ENCODE measurements at regions not wholly inside any gene's neighbourhood (a gene's known extent, or its start where the extent isn't known, plus 50 kb on each side); places are given as distances from the start of the nearest gene placed in this dataset.

DNA sequence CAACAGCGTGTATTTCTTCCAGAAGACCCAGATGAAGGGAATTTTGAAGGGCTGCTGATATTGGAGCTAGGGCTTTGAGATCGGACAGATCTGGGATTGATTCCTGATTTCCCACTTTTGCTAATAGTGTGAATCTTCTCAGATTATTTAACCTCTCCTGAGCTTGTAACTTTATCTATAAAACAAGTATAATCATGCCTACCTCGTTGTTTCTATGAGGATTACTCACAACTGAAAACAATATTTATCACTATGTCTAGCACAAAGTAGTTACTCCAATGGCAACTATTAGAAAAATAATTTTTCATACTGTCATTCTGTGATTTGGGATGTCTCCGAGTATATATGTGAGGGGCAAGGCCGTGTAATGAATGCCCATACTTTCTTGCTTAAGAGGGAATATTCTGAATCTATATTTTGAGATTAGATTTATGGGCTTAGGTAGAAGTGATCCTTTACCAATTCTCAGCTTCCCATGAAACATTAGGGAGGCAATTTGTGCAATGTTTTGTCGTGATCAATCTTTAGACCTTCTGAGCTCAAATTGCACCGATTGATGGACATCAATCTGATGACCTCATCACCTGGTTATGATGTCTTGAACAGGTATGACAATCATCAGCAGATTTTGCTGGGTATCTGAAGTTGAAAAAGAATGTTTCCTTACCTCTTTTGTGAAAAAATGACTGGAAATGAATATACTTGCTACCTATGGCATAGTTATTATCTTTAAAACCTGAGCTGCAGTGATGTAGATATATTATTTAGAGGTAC is 339.9 kb downstream of the KCNS3 start:
- no peak overlapping the region for H3K4me3 Mint-ChIP-seq
- ChIA-PET CTCF (no interaction called here), POLR2A (no interaction called here)
- no peak for DNase-seq
- H3K4me1 Mint-ChIP-seq: no peaks in the 10 kb centered on the region
- no peaks in the 10 kb centered on the region for H3K9me3 Mint-ChIP-seq
- H3K27ac Mint-ChIP-seq: no peak overlapping the region
- H3K36me3 Mint-ChIP-seq (ENCODE audit: low read depth): no peaks in the 10 kb centered on the region
- no peaks in the 10 kb centered on the region for H3K27me3 Mint-ChIP-seq

GRCh38 chr2:18214936-18215335 is 336.5 kb downstream of the KCNS3 start:
- no peaks in the 10 kb centered on the region for H3K27me3 Mint-ChIP-seq
- H3K9me3 Mint-ChIP-seq: no peaks in the 10 kb centered on the region
- no peak for DNase-seq
- H3K36me3 Mint-ChIP-seq (ENCODE audit: low read depth): no peaks in the 10 kb centered on the region
- no peak overlapping the region for H3K27ac Mint-ChIP-seq
- H3K4me3 Mint-ChIP-seq: no peak overlapping the region
- ChIA-PET CTCF (no interaction called here), POLR2A (no interaction called here)
- no peaks in the 10 kb centered on the region for H3K4me1 Mint-ChIP-seq

DNA sequence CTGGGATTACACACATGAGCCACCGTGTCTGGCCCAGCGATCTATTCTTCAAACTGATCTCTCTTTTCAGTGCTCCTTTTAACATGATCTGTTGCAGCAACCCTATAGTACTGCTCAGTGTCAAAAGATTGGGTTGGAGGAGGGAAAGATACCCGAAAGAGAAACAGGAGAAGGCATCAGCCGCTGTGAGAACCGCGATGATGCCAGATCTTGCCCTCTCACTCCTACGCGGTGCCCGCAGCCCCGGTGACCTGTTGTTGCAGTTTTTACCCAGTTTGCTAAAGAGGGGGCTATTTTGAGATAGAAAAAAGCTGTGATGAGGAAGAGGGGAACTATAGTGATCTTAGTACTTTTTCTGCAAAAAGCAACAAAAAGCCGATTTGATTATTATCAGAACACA is 335.5 kb downstream of the KCNS3 start:
- Mint-ChIP-seq H3K27me3 (no peaks in the 10 kb centered on the region), H3K36me3 (ENCODE audit: low read depth) (no peaks in the 10 kb centered on the region)
- CTCF ChIA-PET: no interaction called here

GRCh38 chr2:18209934-18210639 is 331.6 kb downstream of the KCNS3 start:
- H3K4me3 Mint-ChIP-seq: no peak overlapping the region
- H3K36me3 Mint-ChIP-seq (ENCODE audit: low read depth): no peaks in the 10 kb centered on the region
- H3K27ac Mint-ChIP-seq: no peak overlapping the region
- DNase-seq: no peak
- POLR2A ChIA-PET: no interaction called here
- CTCF ChIA-PET: no interaction called here
- no peaks in the 10 kb centered on the region for H3K9me3 Mint-ChIP-seq
- H3K4me1 Mint-ChIP-seq: no peaks in the 10 kb centered on the region
- H3K27me3 Mint-ChIP-seq: no peaks in the 10 kb centered on the region

More for the DNA sequence above, 335.5 kb downstream of the KCNS3 start:
- POLR2A ChIA-PET: no interaction called here
- H3K9me3 Mint-ChIP-seq: no peaks in the 10 kb centered on the region
- no peak overlapping the region for H3K27ac Mint-ChIP-seq
- DNase-seq: no peak
- no peak overlapping the region for H3K4me3 Mint-ChIP-seq
- no peaks in the 10 kb centered on the region for H3K4me1 Mint-ChIP-seq

DNA sequence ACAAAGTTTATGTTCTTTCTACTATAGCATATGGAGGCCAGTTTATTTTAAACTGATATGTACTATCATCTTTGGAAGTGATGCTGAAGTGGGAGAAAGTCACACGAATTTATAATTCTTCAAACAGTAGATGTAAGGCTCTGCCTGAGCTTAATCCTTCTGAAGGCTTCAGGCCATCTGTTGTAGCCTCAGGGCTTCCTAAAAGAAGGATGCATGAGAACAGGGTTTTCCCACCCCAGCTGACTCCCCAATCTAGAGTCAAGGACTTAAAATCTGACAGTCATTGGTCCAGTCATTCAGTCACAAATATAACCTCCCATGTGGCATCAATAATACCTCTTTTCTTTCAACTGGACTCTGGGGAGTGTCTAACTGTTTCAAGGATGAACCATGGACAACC is 330.5 kb downstream of the KCNS3 start:
- no peaks in the 10 kb centered on the region for H3K27me3 Mint-ChIP-seq
- H3K4me3 Mint-ChIP-seq: no peak overlapping the region
- H3K9me3 Mint-ChIP-seq: no peaks in the 10 kb centered on the region
- no peak overlapping the region for H3K27ac Mint-ChIP-seq
- no peak for DNase-seq
- ChIA-PET POLR2A (no interaction called here), CTCF (no interaction called here)
- no peaks in the 10 kb centered on the region for H3K4me1 Mint-ChIP-seq
- no peaks in the 10 kb centered on the region for H3K36me3 Mint-ChIP-seq (ENCODE audit: low read depth)

- no peak overlapping the region for H3K4me3 Mint-ChIP-seq
- no peak overlapping the region for H3K27ac Mint-ChIP-seq
- no peaks in the 10 kb centered on the region for H3K36me3 Mint-ChIP-seq (ENCODE audit: low read depth)
- H3K9me3 Mint-ChIP-seq: no peaks in the 10 kb centered on the region
- DNase-seq: no peak
- ChIA-PET CTCF (no interaction called here), POLR2A (no interaction called here)
- no peaks in the 10 kb centered on the region for H3K27me3 Mint-ChIP-seq
- H3K4me1 Mint-ChIP-seq: no peaks in the 10 kb centered on the region
Measured at GRCh38 chr2:18200771-18201170, 322.3 kb downstream of the KCNS3 start.

DNA sequence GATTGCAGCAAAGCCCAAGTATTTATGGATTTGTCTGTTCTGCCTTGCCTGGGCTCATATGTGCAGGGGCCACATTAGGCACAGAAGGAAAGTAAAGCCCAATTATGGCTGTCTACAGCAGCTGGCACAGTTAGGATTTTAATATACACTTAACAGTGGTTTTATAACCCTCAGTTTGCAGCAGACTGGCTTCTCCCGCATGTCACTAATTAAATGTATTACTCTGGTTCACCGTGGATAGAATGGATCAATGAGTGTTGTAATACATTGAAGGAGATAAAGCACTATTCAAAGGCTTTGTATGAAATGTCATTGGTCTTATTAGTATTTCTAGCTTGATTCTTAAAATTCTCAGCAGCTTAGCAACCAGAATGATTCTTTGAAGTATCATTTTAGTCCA is 320.2 kb downstream of the KCNS3 start:
- Mint-ChIP-seq H3K4me3 (no peak overlapping the region), H3K36me3 (ENCODE audit: low read depth) (no peaks in the 10 kb centered on the region), H3K9me3 (no peaks in the 10 kb centered on the region), H3K27me3 (no peaks in the 10 kb centered on the region), H3K4me1 (no peaks in the 10 kb centered on the region), H3K27ac (no peak overlapping the region)
- no peak for DNase-seq
- CTCF ChIA-PET: no interaction called here
- POLR2A ChIA-PET: no interaction called here

GRCh38 chr2:18194161-18194560 is 315.7 kb downstream of the KCNS3 start:
- POLR2A ChIA-PET: no interaction called here
- Mint-ChIP-seq H3K27me3 (no peaks in the 10 kb centered on the region), H3K36me3 (ENCODE audit: low read depth) (no peaks in the 10 kb centered on the region), H3K4me3 (no peak overlapping the region), H3K4me1 (no peaks in the 10 kb centered on the region), H3K9me3 (no peaks in the 10 kb centered on the region), H3K27ac (no peak overlapping the region)
- CTCF ChIA-PET: no interaction called here
- DNase-seq: no peak

GRCh38 chr2:18186816-18187613 is 308.5 kb downstream of the KCNS3 start:
- no peak for DNase-seq
- POLR2A ChIA-PET: no interaction called here
- CTCF ChIA-PET: no interaction called here
- no peaks in the 10 kb centered on the region for H3K9me3 Mint-ChIP-seq
- no peaks in the 10 kb centered on the region for H3K36me3 Mint-ChIP-seq (ENCODE audit: low read depth)
- no peak overlapping the region for H3K4me3 Mint-ChIP-seq
- H3K4me1 Mint-ChIP-seq: no peaks in the 10 kb centered on the region
- no peak overlapping the region for H3K27ac Mint-ChIP-seq
- no peaks in the 10 kb centered on the region for H3K27me3 Mint-ChIP-seq

GRCh38 chr2:18182861-18183260 is 304.4 kb downstream of the KCNS3 start:
- no peaks in the 10 kb centered on the region for H3K9me3 Mint-ChIP-seq
- H3K27ac Mint-ChIP-seq: no peak overlapping the region
- CTCF ChIA-PET: no interaction called here

DNA sequence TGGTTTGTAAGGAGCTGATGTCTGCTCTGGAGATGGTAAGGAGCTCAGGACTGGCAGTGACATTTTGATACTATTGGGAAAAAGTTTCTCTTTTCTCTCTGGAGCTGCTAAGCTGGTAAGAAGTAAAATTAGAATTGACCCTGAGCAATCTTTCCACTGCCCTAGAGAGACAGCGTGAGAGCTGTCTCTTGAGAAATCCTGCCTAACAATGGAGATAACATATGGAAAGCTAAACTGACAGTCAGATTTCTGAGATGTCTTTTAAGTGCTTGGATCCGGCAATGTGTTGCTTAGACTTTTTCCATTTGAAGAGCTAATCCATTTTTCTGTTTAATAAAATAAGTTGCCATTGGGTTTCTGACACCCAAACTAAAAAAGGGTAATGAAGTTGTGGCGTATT is 302.4 kb downstream of the KCNS3 start:
- no peak overlapping the region for H3K27ac Mint-ChIP-seq
- H3K27me3 Mint-ChIP-seq: no peaks in the 10 kb centered on the region
- H3K4me3 Mint-ChIP-seq: no peak overlapping the region
- H3K9me3 Mint-ChIP-seq: no peaks in the 10 kb centered on the region
- no peak for DNase-seq
- ChIA-PET CTCF (interaction anchor here (1.1 kb wide), 2 partner anchors 21 to 330 kb away, joined by 3 read pairs; no protein-coding TSS in a partner anchor), POLR2A (no interaction called here)
- H3K4me1 Mint-ChIP-seq: no peaks in the 10 kb centered on the region
- no peaks in the 10 kb centered on the region for H3K36me3 Mint-ChIP-seq (ENCODE audit: low read depth)

More at GRCh38 chr2:18182861-18183260, 304.4 kb downstream of the KCNS3 start:
- no peak for DNase-seq
- H3K36me3 Mint-ChIP-seq (ENCODE audit: low read depth): no peaks in the 10 kb centered on the region
- H3K27me3 Mint-ChIP-seq: no peaks in the 10 kb centered on the region
- H3K4me1 Mint-ChIP-seq: no peaks in the 10 kb centered on the region
- POLR2A ChIA-PET: no interaction called here
- H3K4me3 Mint-ChIP-seq: no peak overlapping the region

DNA sequence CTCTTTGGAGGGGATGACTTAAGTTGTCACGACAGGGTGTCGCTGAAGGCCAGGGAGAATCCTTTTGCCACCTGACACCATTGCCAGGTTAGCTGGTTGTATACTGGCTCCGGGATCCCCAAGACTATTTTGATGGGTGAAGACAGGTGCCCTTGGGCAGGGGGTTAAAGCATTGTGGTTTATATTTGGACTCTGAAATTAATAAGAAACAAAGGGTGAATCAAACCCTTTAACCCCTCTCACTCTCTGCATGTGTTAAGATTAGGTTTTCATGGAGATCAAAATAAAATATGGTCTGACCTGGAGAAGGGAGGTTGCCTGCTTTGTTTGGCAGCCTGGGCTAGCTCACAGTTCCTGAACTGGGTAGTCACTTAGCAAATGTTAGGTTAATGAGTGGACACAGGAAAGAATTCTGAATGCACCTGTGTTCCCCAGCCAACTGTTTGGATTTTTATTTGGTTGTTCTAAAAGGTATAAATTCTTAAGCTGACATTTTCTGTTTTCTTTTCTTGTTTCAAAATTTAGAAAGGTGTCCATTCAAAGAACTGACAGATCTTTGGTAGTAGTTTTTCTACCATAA is 301.7 kb downstream of the KCNS3 start:
- ChIA-PET POLR2A (no interaction called here), CTCF (interaction anchor here (1.1 kb wide), 1 partner anchor 329 kb away, joined by 3 read pairs; no protein-coding TSS in a partner anchor)
- H3K4me1 Mint-ChIP-seq: no peaks in the 10 kb centered on the region
- no peak overlapping the region for H3K4me3 Mint-ChIP-seq
- H3K36me3 Mint-ChIP-seq (ENCODE audit: low read depth): no peaks in the 10 kb centered on the region
- no peak overlapping the region for H3K27ac Mint-ChIP-seq
- no peaks in the 10 kb centered on the region for H3K27me3 Mint-ChIP-seq
- H3K9me3 Mint-ChIP-seq: no peaks in the 10 kb centered on the region
- DNase-seq: no peak

DNA sequence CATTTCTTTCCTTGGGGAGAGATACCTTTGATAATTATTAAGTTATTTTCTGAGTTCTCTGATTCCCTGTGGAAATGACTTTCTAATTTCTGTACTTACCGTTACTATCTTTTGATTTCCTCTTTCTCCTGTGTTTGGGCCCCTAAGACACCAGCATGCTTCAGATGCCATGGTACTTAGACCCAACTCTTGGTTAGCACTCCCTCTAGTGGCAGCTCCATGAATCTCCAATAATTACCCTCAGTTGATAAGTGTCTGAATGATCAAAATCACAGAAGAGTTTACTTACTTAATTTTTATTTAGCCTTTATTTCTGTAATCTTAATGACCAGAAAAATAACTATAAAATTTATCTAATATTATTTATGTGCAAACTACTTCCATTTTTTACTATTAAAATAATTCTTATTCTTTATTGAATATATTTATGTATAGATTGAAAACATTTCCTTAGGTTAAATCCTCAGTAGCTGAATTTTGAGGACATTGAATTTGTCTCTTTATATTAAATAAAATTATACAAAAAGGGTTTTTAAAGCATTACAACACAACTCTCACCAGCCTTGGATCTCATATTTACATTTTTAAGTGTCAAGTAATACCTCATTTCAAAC is 300.4 kb downstream of the KCNS3 start:
- H3K4me1 Mint-ChIP-seq: no peaks in the 10 kb centered on the region
- H3K9me3 Mint-ChIP-seq: no peaks in the 10 kb centered on the region
- H3K4me3 Mint-ChIP-seq: no peak overlapping the region
- ChIA-PET CTCF (interaction anchor here (1.2 to 1.5 kb wide), 4 partner anchors 12 to 327 kb away, joined by 3 to 5 read pairs (median 4); no protein-coding TSS in a partner anchor), POLR2A (no interaction called here)
- H3K27ac Mint-ChIP-seq: no peak overlapping the region
- H3K36me3 Mint-ChIP-seq (ENCODE audit: low read depth): no peaks in the 10 kb centered on the region
- no peaks in the 10 kb centered on the region for H3K27me3 Mint-ChIP-seq
- DNase-seq: peak; percentile 23
